Neural cell (in vitro differentiated cells): ENCODE measurements at regions not wholly inside any gene's neighbourhood (a gene's known extent, or its start where the extent isn't known, plus 50 kb on each side); places are given as distances from the start of the nearest gene placed in this dataset.

ENCODE experiments used
- H2AFZ ChIP-seq: fragments of 200-600, 300-800 bp; sonication (generic), shearing (Covaris generic); 2 replicates; pipeline ENCODE4 v1.6.0; 2014; ENCODE audit warnings: low read depth, mild to moderate bottlenecking, antibody characterized with exemption, low read length, moderate library complexity
- H3F3A ChIP-seq: fragments of 200-600 bp; shearing (Covaris generic); 2 replicates; pipeline ENCODE4 v1.6.1; 2016; ENCODE audit warnings: mild to moderate bottlenecking, moderate library complexity, mixed read lengths, antibody characterized with exemption, low read length; ENCODE audit not compliant: insufficient read depth, poor library complexity, severe bottlenecking
- H3K27ac ChIP-seq: fragments of 200-600, 300-800 bp; sonication (generic), shearing (Covaris generic); 2 replicates; pipeline ENCODE4 v1.5.1; 2014; ENCODE audit warnings: mild to moderate bottlenecking, low read length, moderate library complexity
- H3K27me3 ChIP-seq: fragments of 300-800, 200-600 bp; sonication (generic), shearing (Covaris generic); 2 replicates; pipeline ENCODE4 v1.6.0; 2014; ENCODE audit warnings: mild to moderate bottlenecking, low read depth, low read length, moderate library complexity; ENCODE audit not compliant: insufficient read depth
- H3K36me3 ChIP-seq: fragments of 300-800, 200-600 bp; sonication (generic), shearing (Covaris generic); 2 replicates; pipeline ENCODE4 v1.5.1; 2014; ENCODE audit warnings: mild to moderate bottlenecking, antibody characterized with exemption, low read length, moderate library complexity; ENCODE audit not compliant: insufficient read depth
- H3K4me2 ChIP-seq: fragments of 300-800, 200-600 bp; sonication (generic), shearing (Covaris generic); 2 replicates; pipeline ENCODE4 v1.6.0; 2014; ENCODE audit warnings: mild to moderate bottlenecking, low read length
- H3K4me3 ChIP-seq: fragments of 300-800, 200-600 bp; sonication (generic), shearing (Covaris generic); 2 replicates; pipeline ENCODE4 v1.5.1; 2014; ENCODE audit warnings: mild to moderate bottlenecking, low read length, moderate library complexity
- H3K79me2 ChIP-seq: fragments of 200-600 bp; shearing (Covaris generic); replicated peaks from 2 replicates; pipeline ENCODE4 v1.6.0; 2014; ENCODE audit warnings: mild to moderate bottlenecking, low read length, moderate library complexity; ENCODE audit not compliant: insufficient read depth
- H3K9ac ChIP-seq: fragments of 300-800, 200-600 bp; sonication (generic), shearing (Covaris generic); 2 replicates; pipeline ENCODE4 v1.6.1; 2016; ENCODE audit warnings: mild to moderate bottlenecking, low read length, mixed read lengths
- H3K9me2 ChIP-seq: fragments of 200-600 bp; shearing (Covaris generic); 2 replicates; pipeline ENCODE4 v1.6.1; 2016; ENCODE audit warnings: mild to moderate bottlenecking, low read length, mixed read lengths; ENCODE audit not compliant: insufficient read depth
- H3K9me3 ChIP-seq: fragments of 200-600, 300-800 bp; sonication (generic), shearing (Covaris generic); 2 replicates; pipeline ENCODE4 v1.6.1; 2016; ENCODE audit warnings: mild to moderate bottlenecking, mixed run types, low read length, moderate library complexity, mixed read lengths
- H4K20me1 ChIP-seq: fragments of 200-600 bp; shearing (Covaris generic); 2 replicates; pipeline ENCODE4 v1.6.1; 2016; ENCODE audit warnings: mild to moderate bottlenecking, mixed run types; ENCODE audit not compliant: insufficient read depth
- EP300 ChIP-seq: fragments of 450-650 bp; conservative IDR thresholded peaks from 2 replicates; pipeline ENCODE4 v1.6.1; 2014; ENCODE audit warnings: antibody characterized with exemption, mild to moderate bottlenecking, moderate library complexity; ENCODE audit not compliant: poor library complexity, severe bottlenecking
- EZH2 ChIP-seq: fragments of 200-600, 300-800 bp; shearing (Covaris generic), sonication (generic); IDR thresholded peaks from 2 replicates; pipeline ENCODE4 v1.6.1; 2014; ENCODE audit warnings: antibody characterized with exemption, low read length, borderline replicate concordance, mild to moderate bottlenecking; ENCODE audit not compliant: insufficient read depth, poor library complexity, severe bottlenecking
- MXI1 ChIP-seq: fragments of 450-650 bp; conservative IDR thresholded peaks from 2 replicates; pipeline ENCODE4 v1.6.1; 2014; ENCODE audit warnings: antibody characterized with exemption, mild to moderate bottlenecking; ENCODE audit not compliant: poor library complexity, severe bottlenecking
- POLR2AphosphoS5 ChIP-seq: IDR thresholded peaks from 2 replicates; pipeline ENCODE4 v1.6.1; 2012
- RAD21 ChIP-seq: fragments of 450-650 bp; conservative IDR thresholded peaks from 2 replicates; pipeline ENCODE4 v1.6.1; 2014; ENCODE audit warnings: antibody characterized with exemption, mild to moderate bottlenecking, moderate library complexity
- SMC3 ChIP-seq: fragments of 450-650 bp; conservative IDR thresholded peaks from 2 replicates; pipeline ENCODE4 v1.6.1; 2014; ENCODE audit warnings: antibody characterized with exemption, mild to moderate bottlenecking, moderate library complexity; ENCODE audit not compliant: poor library complexity
- TAF1 ChIP-seq: IDR thresholded peaks from 2 replicates; pipeline ENCODE4 v1.6.1; 2012; ENCODE audit warnings: low read depth
- TF ChIP-seq, protein P1 (sequence below): IDR thresholded peaks from 2 replicates; pipeline ENCODE4 v1.6.1; 2012; ENCODE audit warnings: borderline replicate concordance
- TF ChIP-seq, protein P2 (sequence below): fragments of 450-650 bp; IDR thresholded peaks from 2 replicates; pipeline ENCODE4 v1.5.1; 2014; ENCODE audit warnings: antibody characterized with exemption, mild to moderate bottlenecking, moderate library complexity; ENCODE audit not compliant: poor library complexity, severe bottlenecking

DNA sequence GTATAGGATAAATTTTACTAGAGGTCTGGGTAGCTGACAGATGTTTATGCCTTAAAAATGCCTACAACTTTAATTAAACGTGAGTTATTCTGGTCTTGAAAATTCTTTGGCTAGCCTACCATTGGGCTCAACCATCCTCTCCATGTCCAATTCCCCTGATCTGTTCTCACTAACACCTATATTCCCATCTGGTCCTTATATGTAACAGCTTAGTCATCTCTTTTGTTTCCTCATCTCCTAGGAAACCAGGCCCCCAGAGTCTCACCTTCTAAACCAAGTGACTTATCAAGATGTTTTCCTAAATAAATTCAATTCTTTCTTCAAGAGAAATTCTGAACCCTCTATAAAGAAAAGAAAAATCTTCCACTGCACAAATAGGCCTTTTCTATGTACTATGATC, 148.5 kb downstream of the TTC32 start:
- H3K79me2 ChIP-seq, result no peaks in the 10 kb centered on the region
- H3K36me3 ChIP-seq, result no peaks in the 10 kb centered on the region
- H3K9me3 ChIP-seq, result no peaks in the 10 kb centered on the region
- no peak overlapping the region for H3K9ac ChIP-seq
- H4K20me1 ChIP-seq, result no peaks in the 10 kb centered on the region
- no peak overlapping the region for H3K27ac ChIP-seq
- no peak overlapping the region for H3K4me3 ChIP-seq
- no peak for TF ChIP-seq EZH2
- no peak for TF ChIP-seq MXI1
- TF ChIP-seq, protein P1, sequence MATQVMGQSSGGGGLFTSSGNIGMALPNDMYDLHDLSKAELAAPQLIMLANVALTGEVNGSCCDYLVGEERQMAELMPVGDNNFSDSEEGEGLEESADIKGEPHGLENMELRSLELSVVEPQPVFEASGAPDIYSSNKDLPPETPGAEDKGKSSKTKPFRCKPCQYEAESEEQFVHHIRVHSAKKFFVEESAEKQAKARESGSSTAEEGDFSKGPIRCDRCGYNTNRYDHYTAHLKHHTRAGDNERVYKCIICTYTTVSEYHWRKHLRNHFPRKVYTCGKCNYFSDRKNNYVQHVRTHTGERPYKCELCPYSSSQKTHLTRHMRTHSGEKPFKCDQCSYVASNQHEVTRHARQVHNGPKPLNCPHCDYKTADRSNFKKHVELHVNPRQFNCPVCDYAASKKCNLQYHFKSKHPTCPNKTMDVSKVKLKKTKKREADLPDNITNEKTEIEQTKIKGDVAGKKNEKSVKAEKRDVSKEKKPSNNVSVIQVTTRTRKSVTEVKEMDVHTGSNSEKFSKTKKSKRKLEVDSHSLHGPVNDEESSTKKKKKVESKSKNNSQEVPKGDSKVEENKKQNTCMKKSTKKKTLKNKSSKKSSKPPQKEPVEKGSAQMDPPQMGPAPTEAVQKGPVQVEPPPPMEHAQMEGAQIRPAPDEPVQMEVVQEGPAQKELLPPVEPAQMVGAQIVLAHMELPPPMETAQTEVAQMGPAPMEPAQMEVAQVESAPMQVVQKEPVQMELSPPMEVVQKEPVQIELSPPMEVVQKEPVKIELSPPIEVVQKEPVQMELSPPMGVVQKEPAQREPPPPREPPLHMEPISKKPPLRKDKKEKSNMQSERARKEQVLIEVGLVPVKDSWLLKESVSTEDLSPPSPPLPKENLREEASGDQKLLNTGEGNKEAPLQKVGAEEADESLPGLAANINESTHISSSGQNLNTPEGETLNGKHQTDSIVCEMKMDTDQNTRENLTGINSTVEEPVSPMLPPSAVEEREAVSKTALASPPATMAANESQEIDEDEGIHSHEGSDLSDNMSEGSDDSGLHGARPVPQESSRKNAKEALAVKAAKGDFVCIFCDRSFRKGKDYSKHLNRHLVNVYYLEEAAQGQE, result no peak
- TF ChIP-seq RAD21, result no peak
- TF ChIP-seq, protein P2, sequence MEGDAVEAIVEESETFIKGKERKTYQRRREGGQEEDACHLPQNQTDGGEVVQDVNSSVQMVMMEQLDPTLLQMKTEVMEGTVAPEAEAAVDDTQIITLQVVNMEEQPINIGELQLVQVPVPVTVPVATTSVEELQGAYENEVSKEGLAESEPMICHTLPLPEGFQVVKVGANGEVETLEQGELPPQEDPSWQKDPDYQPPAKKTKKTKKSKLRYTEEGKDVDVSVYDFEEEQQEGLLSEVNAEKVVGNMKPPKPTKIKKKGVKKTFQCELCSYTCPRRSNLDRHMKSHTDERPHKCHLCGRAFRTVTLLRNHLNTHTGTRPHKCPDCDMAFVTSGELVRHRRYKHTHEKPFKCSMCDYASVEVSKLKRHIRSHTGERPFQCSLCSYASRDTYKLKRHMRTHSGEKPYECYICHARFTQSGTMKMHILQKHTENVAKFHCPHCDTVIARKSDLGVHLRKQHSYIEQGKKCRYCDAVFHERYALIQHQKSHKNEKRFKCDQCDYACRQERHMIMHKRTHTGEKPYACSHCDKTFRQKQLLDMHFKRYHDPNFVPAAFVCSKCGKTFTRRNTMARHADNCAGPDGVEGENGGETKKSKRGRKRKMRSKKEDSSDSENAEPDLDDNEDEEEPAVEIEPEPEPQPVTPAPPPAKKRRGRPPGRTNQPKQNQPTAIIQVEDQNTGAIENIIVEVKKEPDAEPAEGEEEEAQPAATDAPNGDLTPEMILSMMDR, result no peak
- TF ChIP-seq SMC3, result no peak
- no peak for TF ChIP-seq EP300
- no peak for TF ChIP-seq POLR2AphosphoS5
- TF ChIP-seq TAF1, result no peak
- no peak overlapping the region for H3K4me2 ChIP-seq
- H3K27me3 ChIP-seq, result no peaks in the 10 kb centered on the region
- H2AFZ ChIP-seq, result no peak overlapping the region
- H3F3A ChIP-seq, result no peaks in the 10 kb centered on the region
- H3K9me2 ChIP-seq, result no peaks in the 10 kb centered on the region

GRCh38 chr2:19752500-19752899, 149.3 kb downstream of the TTC32 start:
- no peak overlapping the region for H3K4me3 ChIP-seq
- H3K36me3 ChIP-seq, result no peaks in the 10 kb centered on the region
- H3K9me3 ChIP-seq, result no peaks in the 10 kb centered on the region
- H3F3A ChIP-seq, result no peaks in the 10 kb centered on the region
- H3K79me2 ChIP-seq, result no peaks in the 10 kb centered on the region
- no peak overlapping the region for H2AFZ ChIP-seq
- H3K27ac ChIP-seq, result no peak overlapping the region
- no peaks in the 10 kb centered on the region for H3K27me3 ChIP-seq
- no peak overlapping the region for H3K4me2 ChIP-seq
- no peak for TF ChIP-seq EP300
- no peak for TF ChIP-seq RAD21
- no peak for TF ChIP-seq TAF1
- no peak for TF ChIP-seq POLR2AphosphoS5
- no peak for TF ChIP-seq SMC3
- no peaks in the 10 kb centered on the region for H4K20me1 ChIP-seq
- H3K9ac ChIP-seq, result no peak overlapping the region
- H3K9me2 ChIP-seq, result no peaks in the 10 kb centered on the region

GRCh38 chr2:19751631-19752030, 150.2 kb downstream of the TTC32 start:
- TF ChIP-seq EZH2 (no peak), EP300 (no peak), POLR2AphosphoS5 (no peak), SMC3 (no peak), TAF1 (no peak), MXI1 (no peak), RAD21 (no peak)
- TF ChIP-seq, protein P1, result no peak
- TF ChIP-seq, protein P2, result no peak
- Histone ChIP-seq H3K4me2 (no peak overlapping the region), H3K36me3 (no peaks in the 10 kb centered on the region), H3K9me2 (no peaks in the 10 kb centered on the region), H4K20me1 (no peaks in the 10 kb centered on the region), H3K9me3 (no peaks in the 10 kb centered on the region), H2AFZ (no peak overlapping the region), H3F3A (no peaks in the 10 kb centered on the region), H3K9ac (no peak overlapping the region), H3K27ac (no peak overlapping the region), H3K4me3 (no peak overlapping the region), H3K27me3 (no peaks in the 10 kb centered on the region), H3K79me2 (no peaks in the 10 kb centered on the region)
